K562 (cell line): ENCODE measurements at regions not wholly inside any gene's neighbourhood (a gene's known extent, or its start where the extent isn't known, plus 50 kb on each side); places are given as distances from the start of the nearest gene placed in this dataset.

Experiments
- ATAC-seq: fragments of 200-7000 bp; cut with Tn5 transposase; 3 replicates; pipeline ENCODE4 v1.9.1; 2020; ENCODE audit warnings: moderate library complexity
- BruUV-seq: library from RNA; stranded (reverse); fragments of 400-500 nt; replicated peaks from 2 replicates; lab custom pipeline; 2021; lab: Mats Ljungman, UMichigan
- CTCF ChIA-PET: fragments of 300-600 bp; formaldehyde crosslinking; extraction: SDS; loops from one replicate; lab custom pipeline; 2021; ENCODE audit warnings: low intra/inter-chr PET ratio; lab: Yijun Ruan, JAX
- POLR2A ChIA-PET: fragments of 300-600, 350-650 bp; sonication (Branson Sonifier 250); formaldehyde crosslinking; extraction: SDS; loops from one replicate; lab custom pipeline; 2021; ENCODE audit warnings: antibody characterized with exemption, inconsistent platforms; lab: Yijun Ruan, JAX
- DNase-seq, 4 experiments: peaks; one replicate each; pipeline versions ENCODE4 v3.0.0 to v3.0.0-alpha.2; 2011 to 2018; ENCODE audit warnings: low spot score in 3 of 4, mixed read lengths in 3 of 4; ENCODE audit errors: extremely low read depth in 1 of 4
- FAIRE-seq: peaks from 2 replicates; lab custom pipeline; 2011; peaks lifted over from hg19 to GRCh38; lab: Jason Lieb, UNC
- H2AFZ ChIP-seq: 2 replicates; pipeline ENCODE4 v1.6.0; 2011; ENCODE audit warnings: low read depth, low read length, control low read depth, inconsistent platforms
- H3K27ac ChIP-seq: fragments of 200-600 bp; 3 replicates; pipeline ENCODE4 v1.8.0; 2011; ENCODE audit warnings: low read depth, mild to moderate bottlenecking, control low read depth, inconsistent platforms, low read length, moderate library complexity, mixed read lengths; ENCODE audit errors: extremely low read depth
- H3K27me3 ChIP-seq, 2 experiments: fragments of 300-600 bp in 1 of 2; 2 replicates in 1 of 2; 3 replicates in 1 of 2; pipeline versions ENCODE4 v1.6.0 to v1.8.0; 2011; ENCODE audit warnings: inconsistent platforms in 2 of 2, low read length in 2 of 2, mild to moderate bottlenecking in 1 of 2, mixed read lengths in 1 of 2, moderate library complexity in 1 of 2; ENCODE audit not compliant: control insufficient read depth in 2 of 2, insufficient read depth in 2 of 2
- H3K36me3 ChIP-seq: fragments of 300-600 bp; 3 replicates; pipeline ENCODE4 v1.8.0; 2011; ENCODE audit warnings: mild to moderate bottlenecking, low read length, inconsistent platforms; ENCODE audit not compliant: control insufficient read depth, insufficient read depth
- H3K4me1 ChIP-seq, 2 experiments: fragments of 200-600 bp in 1 of 2; replicated peaks in 1 of 2; 2 replicates in 1 of 2; 3 replicates in 1 of 2; pipeline versions ENCODE4 v1.5.1 to v1.8.0; 2011; ENCODE audit warnings: inconsistent platforms in 2 of 2, low read length in 2 of 2, mild to moderate bottlenecking in 1 of 2, mixed read lengths in 1 of 2, moderate library complexity in 1 of 2; ENCODE audit not compliant: control insufficient read depth in 2 of 2, insufficient read depth in 2 of 2
- H3K4me2 ChIP-seq: 2 replicates; pipeline ENCODE4 v1.6.1; 2011; ENCODE audit warnings: low read length, control low read depth, inconsistent platforms, mixed read lengths; ENCODE audit not compliant: insufficient read depth
- H3K4me3 ChIP-seq: fragments of 200-600 bp; sonication (generic), shearing (Covaris generic); 2 replicates; pipeline ENCODE4 v1.5.1; 2016; ENCODE audit warnings: control low read depth, inconsistent platforms
- H3K79me2 ChIP-seq: fragments of 200-600 bp; 3 replicates; pipeline ENCODE4 v1.8.0; 2011; ENCODE audit warnings: low read length, inconsistent platforms; ENCODE audit not compliant: control insufficient read depth, insufficient read depth
- H3K9ac ChIP-seq, 2 experiments: 2 replicates each; pipeline versions ENCODE4 v1.6.0 to v1.6.1; 2011; ENCODE audit warnings: low read depth in 2 of 2, low read length in 2 of 2, control low read depth in 1 of 2, inconsistent platforms in 1 of 2, mild to moderate bottlenecking in 1 of 2, mixed read lengths in 1 of 2; ENCODE audit not compliant: insufficient read depth in 1 of 2
- H3K9me1 ChIP-seq: one replicate; pipeline ENCODE4 v1.6.0; 2011; ENCODE audit warnings: inconsistent platforms, mild to moderate bottlenecking, low read length, moderate library complexity; ENCODE audit not compliant: control insufficient read depth, insufficient read depth
- H3K9me3 ChIP-seq: replicated peaks from 2 replicates; pipeline ENCODE4 v1.5.1; 2011; ENCODE audit warnings: low read depth, low read length, inconsistent platforms; ENCODE audit not compliant: control insufficient read depth, insufficient read depth
- H4K20me1 ChIP-seq: replicated peaks from 2 replicates; pipeline ENCODE4 v1.6.1; 2011; ENCODE audit warnings: low read length, inconsistent platforms, mixed read lengths; ENCODE audit not compliant: control insufficient read depth, insufficient read depth
- CREB1 ChIP-seq, 2 experiments: sonication (generic) in 1 of 2; formaldehyde crosslinking in 1 of 2; IDR thresholded peaks; 2 replicates each; pipeline versions ENCODE4 v1.6.1 to v1.8.0; 2012 to 2022; ENCODE audit warnings: inconsistent platforms in 1 of 2, mild to moderate bottlenecking in 1 of 2, missing genetic modification reagents in 1 of 2, moderate library complexity in 1 of 2
- CREM ChIP-seq: IDR thresholded peaks from 2 replicates; pipeline ENCODE4 v1.6.1; 2014; ENCODE audit warnings: antibody characterized with exemption, low read depth
- NUFIP1 ChIP-seq: fragments of 450-650 bp; IDR thresholded peaks from 2 replicates; pipeline ENCODE4 v1.6.1; 2018; ENCODE audit not compliant: partially characterized antibody
- SLC30A9 ChIP-seq: fragments of 250-450 bp; sonication (Bioruptor Pico); IDR thresholded peaks from 2 replicates; pipeline ENCODE4 v1.8.0; 2022; ENCODE audit warnings: mild to moderate bottlenecking, moderate library complexity
- SRSF3 ChIP-seq: fragments of 200-400 bp; formaldehyde crosslinking; IDR thresholded peaks from 2 replicates; pipeline ENCODE4 v1.6.1; 2016; ENCODE audit warnings: mild to moderate bottlenecking, low read length, moderate library complexity; ENCODE audit not compliant: insufficient read depth
- ZNF766 ChIP-seq: fragments of 200-800 bp; sonication (Bioruptor generic); conservative IDR thresholded peaks from 2 replicates; pipeline ENCODE4 v1.6.1; 2016; ENCODE audit warnings: missing genetic modification characterization, missing compliant biosample characterization
- ZNF778 ChIP-seq: fragments of 450-650 bp; formaldehyde crosslinking; IDR thresholded peaks from 2 replicates; pipeline ENCODE4 v1.4.0; 2020; ENCODE audit warnings: mild to moderate bottlenecking, moderate library complexity
- WGBS: fragments of 100-300 bp; shearing (Covaris generic); methylation state at CpG from one replicate; pipeline ENCODE4 v1.1.6; 2016; ENCODE audit warnings: low coverage, mixed read lengths; ENCODE audit not compliant: insufficient coverage; ENCODE audit errors: missing lambda C conversion rate; 5-methylcytosine and 5-hydroxymethylcytosine counted together
- in situ Hi-C: fragments of 300-500 bp; cut with MboI; formaldehyde crosslinking; loops from 4 replicates; pipeline ENCODE4 v1.15.0; 2018; ENCODE audit warnings: inconsistent platforms, mixed read lengths
- intact Hi-C: fragments of 100-400 bp; cut with micrococcal nuclease; formaldehyde crosslinking; loops from 2 replicates; pipeline ENCODE4 v1.14.2; 2022

DNA sequence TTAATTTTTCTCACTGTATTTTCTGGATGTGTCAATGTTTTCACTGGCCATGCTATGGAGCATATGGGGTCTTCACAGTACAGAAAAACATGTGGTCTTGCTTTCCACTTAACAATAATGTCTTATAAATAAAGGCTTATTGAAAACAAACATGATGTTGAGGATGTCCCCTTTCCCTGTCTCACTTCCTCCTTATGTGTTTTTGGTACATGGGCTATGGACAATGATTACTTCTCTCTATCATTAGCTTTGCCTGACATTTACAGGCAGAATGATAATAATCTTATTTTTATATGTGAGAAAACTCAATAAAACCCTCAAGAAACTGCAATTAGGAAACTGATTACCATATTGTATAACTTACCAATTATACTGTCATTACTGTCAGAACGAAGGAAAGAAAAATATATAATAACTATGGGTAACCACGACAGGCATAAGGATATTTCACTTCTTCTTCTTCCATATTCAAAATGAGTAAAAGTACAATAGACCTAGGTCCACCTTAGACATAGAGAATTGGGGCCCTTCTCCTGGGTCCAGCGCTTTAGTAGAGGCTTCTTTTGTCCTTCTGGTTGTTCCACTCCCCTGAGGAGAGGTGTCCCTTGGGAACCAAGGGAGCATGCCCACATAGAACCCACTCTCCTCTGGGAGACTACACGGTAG is 375.0 kb downstream of the MAN2A1 start:
- Histone ChIP-seq H2AFZ (no peak overlapping the region), H3K4me1 (no peaks in the 10 kb centered on the region), H3K9me3 (no peaks in the 10 kb centered on the region), H3K4me2 (no peak overlapping the region), H3K27me3 (no peaks in the 10 kb centered on the region), H4K20me1 (no peaks in the 10 kb centered on the region), H3K9me1 (no peaks in the 10 kb centered on the region), H3K4me3 (no peak overlapping the region), H3K9ac (no peak overlapping the region), H3K27ac (no peak overlapping the region), H3K36me3 (no peaks in the 10 kb centered on the region), H3K79me2 (no peaks in the 10 kb centered on the region)
- TF ChIP-seq NUFIP1 (no peak), ZNF766 (CRISPR knock-in tag) (no peak), SRSF3 (no peak), SLC30A9 (CRISPR knock-in tag) (no peak), CREM (no peak), ZNF778 (CRISPR knock-in tag) (no peak), CREB1 (IDR thresholded peaks at IDR 0.05) (no peak), CREB1 (CRISPR knock-in tag; IDR thresholded peaks at IDR 0.05) (no peak)
- ATAC-seq (no peak), FAIRE-seq (no peak), DNase-seq (no peak)
- ChIA-PET POLR2A (no interaction called here), CTCF (no interaction called here)
- intact Hi-C loops (no loop called here), in situ Hi-C loops (no loop called here)
- BruUV-seq, result no TSS peak
- 6% methylated on average over 4 of the region's 4 CpGs for WGBS
